ENCODE measurements at regions not wholly inside any gene's neighbourhood (a gene's known extent, or its start where the extent isn't known, plus 50 kb on each side); places are given as distances from the start of the nearest gene placed in this dataset.

DNA sequence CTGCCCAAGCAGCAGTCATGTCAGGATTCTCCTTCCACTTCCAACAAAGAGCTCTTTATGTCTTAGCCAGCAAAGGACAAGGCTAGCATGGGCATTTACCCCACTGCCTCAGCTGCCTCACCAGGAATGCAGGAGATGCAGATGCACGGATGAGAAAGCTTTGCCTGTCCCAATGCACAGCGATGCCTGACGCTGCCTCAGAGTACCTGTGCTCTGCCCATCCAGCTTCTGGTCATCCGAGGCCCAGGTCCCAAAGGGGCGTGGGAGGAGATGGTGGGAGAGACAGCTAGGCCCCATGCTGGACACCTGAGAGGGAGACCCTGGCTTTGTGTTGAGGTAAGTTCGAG, 59.0 kb downstream of the IRF2BP2 start:
- TF ChIP-seq CTCF (IDR thresholded peaks at IDR 0.05) = no peak
- no peak for TF ChIP-seq POLR2AphosphoS5 (IDR thresholded peaks at IDR 0.05)
- TF ChIP-seq EP300 (IDR thresholded peaks at IDR 0.05) = no peak
